ENCODE measurements at regions not wholly inside any gene's neighbourhood (a gene's known extent, or its start where the extent isn't known, plus 50 kb on each side); places are given as distances from the start of the nearest gene placed in this dataset.

- ATAC-seq: no peak
- POLR2A ChIA-PET: no interaction called here
- Mint-ChIP-seq H3K4me1 (no peaks in the 10 kb centered on the region), H3K27me3 (ENCODE audit: low read depth) (peaks cover 10% of the 10 kb centered on the region), H3K4me3 (no peak overlapping the region), H3K36me3 (no peaks in the 10 kb centered on the region), H3K27ac (no peak overlapping the region), H3K9me3 (no peaks in the 10 kb centered on the region)
- CTCF ChIA-PET: interaction anchor here (0.9 kb wide), 1 partner anchor 111 kb away, joined by 3 read pairs; no protein-coding TSS in a partner anchor
- DNase-seq (ENCODE audit: low spot score): no peak
- TF ChIP-seq ETV6 (CRISPR knock-in tag; IDR thresholded peaks at IDR 0.05): no peak
- TF ChIP-seq CBFB (CRISPR knock-in tag; IDR thresholded peaks at IDR 0.05; ENCODE audit: low read depth): no peak
- no peak for TF ChIP-seq ATF3 (CRISPR knock-in tag; conservative IDR thresholded peaks at IDR 0.05)
- TF ChIP-seq JUN (CRISPR knock-in tag; IDR thresholded peaks at IDR 0.05): no peak
- TF ChIP-seq ZNF423 (CRISPR knock-in tag; IDR thresholded peaks at IDR 0.05): no peak
- no peak for TF ChIP-seq MXD4 (CRISPR knock-in tag; IDR thresholded peaks at IDR 0.05; ENCODE audit: borderline replicate concordance)
- no peak for TF ChIP-seq SOX15 (CRISPR knock-in tag; IDR thresholded peaks at IDR 0.05)
- TF ChIP-seq MAX (CRISPR knock-in tag; IDR thresholded peaks at IDR 0.05): no peak
- TF ChIP-seq TEAD1 (CRISPR knock-in tag; IDR thresholded peaks at IDR 0.05): no peak
- no peak for TF ChIP-seq ATF1 (CRISPR knock-in tag; IDR thresholded peaks at IDR 0.05)
- TF ChIP-seq, protein P1, sequence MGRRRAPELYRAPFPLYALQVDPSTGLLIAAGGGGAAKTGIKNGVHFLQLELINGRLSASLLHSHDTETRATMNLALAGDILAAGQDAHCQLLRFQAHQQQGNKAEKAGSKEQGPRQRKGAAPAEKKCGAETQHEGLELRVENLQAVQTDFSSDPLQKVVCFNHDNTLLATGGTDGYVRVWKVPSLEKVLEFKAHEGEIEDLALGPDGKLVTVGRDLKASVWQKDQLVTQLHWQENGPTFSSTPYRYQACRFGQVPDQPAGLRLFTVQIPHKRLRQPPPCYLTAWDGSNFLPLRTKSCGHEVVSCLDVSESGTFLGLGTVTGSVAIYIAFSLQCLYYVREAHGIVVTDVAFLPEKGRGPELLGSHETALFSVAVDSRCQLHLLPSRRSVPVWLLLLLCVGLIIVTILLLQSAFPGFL (CRISPR knock-in tag; IDR thresholded peaks at IDR 0.05; ENCODE audit: borderline replicate concordance): no peak
- TF ChIP-seq IRF1 (CRISPR knock-in tag; IDR thresholded peaks at IDR 0.05): no peak
- no peak for TF ChIP-seq CREB1 (CRISPR knock-in tag; IDR thresholded peaks at IDR 0.05)
- no peak for TF ChIP-seq GRHL2 (CRISPR knock-in tag; IDR thresholded peaks at IDR 0.05; ENCODE audit: insufficient replicate concordance, severe bottlenecking)
- TF ChIP-seq PRRX2 (CRISPR knock-in tag; IDR thresholded peaks at IDR 0.05): no peak
Measured at GRCh38 chr3:139218046-139218445, 125.8 kb upstream of the MRPS22 start.

GRCh38 chr3:139219463-139219862 lies 124.4 kb upstream of the MRPS22 start:
- CTCF ChIA-PET: no interaction called here
- no peaks in the 10 kb centered on the region for H3K4me1 Mint-ChIP-seq

More at GRCh38 chr3:139219463-139219862, 124.4 kb upstream of the MRPS22 start:
- POLR2A ChIA-PET: no interaction called here
- Mint-ChIP-seq H3K27ac (no peak overlapping the region), H3K9me3 (no peaks in the 10 kb centered on the region), H3K4me3 (no peak overlapping the region), H3K27me3 (ENCODE audit: low read depth) (peaks cover 10% of the 10 kb centered on the region), H3K36me3 (no peaks in the 10 kb centered on the region)
- ATAC-seq: no peak
- TF ChIP-seq, protein P1 (CRISPR knock-in tag; IDR thresholded peaks at IDR 0.05; ENCODE audit: borderline replicate concordance): no peak
- TF ChIP-seq TEAD4 (CRISPR knock-in tag; IDR thresholded peaks at IDR 0.05) (no peak), ZNF532 (CRISPR knock-in tag; IDR thresholded peaks at IDR 0.05; ENCODE audit: borderline replicate concordance) (no peak), FOXP1 (CRISPR knock-in tag; IDR thresholded peaks at IDR 0.05; ENCODE audit: borderline replicate concordance) (no peak), GRHL2 (CRISPR knock-in tag; IDR thresholded peaks at IDR 0.05; ENCODE audit: insufficient replicate concordance, severe bottlenecking) (no peak), E2F4 (CRISPR knock-in tag; IDR thresholded peaks at IDR 0.05; ENCODE audit: borderline replicate concordance, low read depth) (no peak), ATF3 (CRISPR knock-in tag; conservative IDR thresholded peaks at IDR 0.05) (no peak), RELA (CRISPR knock-in tag; IDR thresholded peaks at IDR 0.05; ENCODE audit: borderline replicate concordance) (no peak), ARID4B (CRISPR knock-in tag; IDR thresholded peaks at IDR 0.05; ENCODE audit: borderline replicate concordance) (no peak), NFE2L1 (CRISPR knock-in tag; IDR thresholded peaks at IDR 0.05) (no peak)
- no peak for DNase-seq (ENCODE audit: low spot score)

Measured in WTC11 (cell line).